ENCODE measurements at regions not wholly inside any gene's neighbourhood (a gene's known extent, or its start where the extent isn't known, plus 50 kb on each side); places are given as distances from the start of the nearest gene placed in this dataset.

GRCh38 chr6:101195588-101195987 is 197.9 kb upstream of the GRIK2 start:
- TF ChIP-seq CTCF (conservative IDR thresholded peaks at IDR 0.05; ENCODE audit: low read depth in 2 of 2) (no peak), POLR2AphosphoS5 (IDR thresholded peaks at IDR 0.05; ENCODE audit: low read depth) (no peak), STAT1 (IDR thresholded peaks at IDR 0.05; ENCODE audit: unreplicated experiment) (no peak), JUNB (IDR thresholded peaks at IDR 0.05; ENCODE audit: unreplicated experiment) (no peak), EZH2 (IDR thresholded peaks at IDR 0.05; ENCODE audit: low read depth, unreplicated experiment) (no peak), EZH2phosphoT487 (IDR thresholded peaks at IDR 0.05; ENCODE audit: unreplicated experiment) (no peak), CREB1 (CRISPR knock-in tag; IDR thresholded peaks at IDR 0.05; ENCODE audit: low read depth) (no peak), REST (IDR thresholded peaks at IDR 0.05; ENCODE audit: unreplicated experiment) (no peak), ETS1 (IDR thresholded peaks at IDR 0.05) (no peak), ZNF114 (CRISPR knock-in tag; IDR thresholded peaks at IDR 0.05) (no peak)
